GM19351 (cell line): ENCODE measurements at regions not wholly inside any gene's neighbourhood (a gene's known extent, or its start where the extent isn't known, plus 50 kb on each side); places are given as distances from the start of the nearest gene placed in this dataset.

ENCODE experiments used
- ATAC-seq: cut with Tn5 transposase; IDR thresholded peaks from one replicate; pipeline ENCODE4 v1.9.1; 2021; ENCODE audit warnings: mild to moderate bottlenecking, moderate library complexity; ENCODE audit not compliant: unreplicated experiment

GRCh38 chr2:65804777-65805176, 372.4 kb upstream of the SPRED2 start:
- no peak for ATAC-seq

- ATAC-seq = no peak
Measured at GRCh38 chr2:65802298-65802942, 370.0 kb upstream of the SPRED2 start.

GRCh38 chr2:65800998-65801397, 368.6 kb upstream of the SPRED2 start:
- ATAC-seq = no peak

- ATAC-seq = no peak
Measured at GRCh38 chr2:65799141-65799854, 366.9 kb upstream of the SPRED2 start.

- ATAC-seq = no peak
Measured at GRCh38 chr2:65798641-65799040, 366.2 kb upstream of the SPRED2 start.

- ATAC-seq = no peak
Measured at GRCh38 chr2:65794994-65795393, 362.6 kb upstream of the SPRED2 start.

- ATAC-seq = no peak
Measured at GRCh38 chr2:65791404-65791975, 359.1 kb upstream of the SPRED2 start.

GRCh38 chr2:65790676-65790935, 358.2 kb upstream of the SPRED2 start:
- no peak for ATAC-seq

GRCh38 chr2:65789923-65790675, 357.7 kb upstream of the SPRED2 start:
- no peak for ATAC-seq

- no peak for ATAC-seq
Measured at GRCh38 chr2:65788556-65788955, 356.2 kb upstream of the SPRED2 start.

GRCh38 chr2:65786765-65787164, 354.4 kb upstream of the SPRED2 start:
- ATAC-seq = no peak

- no peak for ATAC-seq
Measured at GRCh38 chr2:65786007-65786717, 353.8 kb upstream of the SPRED2 start.

GRCh38 chr2:65782996-65783650, 350.7 kb upstream of the SPRED2 start:
- ATAC-seq = no peak

GRCh38 chr2:65782186-65782585, 349.8 kb upstream of the SPRED2 start:
- no peak for ATAC-seq

GRCh38 chr2:65781756-65782155, 349.4 kb upstream of the SPRED2 start:
- ATAC-seq = no peak

- ATAC-seq = no peak
Measured at GRCh38 chr2:65779021-65779420, 346.6 kb upstream of the SPRED2 start.

- ATAC-seq = no peak
Measured at GRCh38 chr2:65778137-65778536, 345.7 kb upstream of the SPRED2 start.

GRCh38 chr2:65775839-65776238, 343.4 kb upstream of the SPRED2 start:
- no peak for ATAC-seq

GRCh38 chr2:65767946-65768345, 335.5 kb upstream of the SPRED2 start:
- ATAC-seq = no peak

GRCh38 chr2:65766768-65767267, 334.4 kb upstream of the SPRED2 start:
- ATAC-seq = no peak

GRCh38 chr2:65765376-65765775, 333.0 kb upstream of the SPRED2 start:
- no peak for ATAC-seq
